ENCODE measurements at regions not wholly inside any gene's neighbourhood (a gene's known extent, or its start where the extent isn't known, plus 50 kb on each side); places are given as distances from the start of the nearest gene placed in this dataset.

DNA sequence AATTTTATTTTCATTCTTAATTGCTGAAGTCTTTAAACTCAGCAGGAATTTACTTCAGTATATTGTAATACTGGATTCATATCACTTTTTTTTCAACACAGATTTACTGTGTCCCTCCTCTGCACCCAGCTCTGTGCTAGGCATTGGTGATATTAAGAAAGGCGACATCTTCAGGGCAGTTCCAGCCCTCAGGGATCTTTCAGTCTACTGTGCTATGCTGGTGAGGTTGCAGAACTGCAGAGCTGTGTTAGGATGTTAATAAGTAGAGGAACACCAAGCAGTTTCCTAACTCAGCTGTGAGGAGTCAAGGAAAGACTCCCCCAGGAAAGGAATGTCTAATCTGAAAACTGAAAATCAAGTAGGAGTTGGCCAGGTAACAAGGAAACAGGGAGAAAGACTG lies 158.2 kb upstream of the NPY start:
- no peak for ATAC-seq (ENCODE audit: low read depth)
- intact Hi-C loops (cut with micrococcal nuclease) (no loop called here), dilution Hi-C loops (cut with HindIII; ENCODE audit: low sequenced_read_pairs, unreplicated experiment) (no loop called here)

More for the DNA sequence above, 158.2 kb upstream of the NPY start:
- no peak overlapping the region for H2AFZ ChIP-seq (replicated peaks; ENCODE audit: low read length, poor library complexity)
- H3K9me3 ChIP-seq (ENCODE audit: control insufficient read depth, insufficient read depth, low read length), result no peaks in the 10 kb centered on the region
- H4K91ac ChIP-seq (ENCODE audit: insufficient read depth, low read depth, low read length), result no peak overlapping the region
- POLR2A ChIA-PET (ENCODE audit: unreplicated experiment), result no interaction called here
- DNase-seq, result no peak
- no peak overlapping the region for H3K18ac ChIP-seq (ENCODE audit: low read depth, low read length)
- H3K79me1 ChIP-seq (ENCODE audit: low read depth in 1 of 2, low read length in 2 of 2), result no peaks in the 10 kb centered on the region
- no peak overlapping the region for H3K9ac ChIP-seq (ENCODE audit: low read depth, low read length)
- no peak overlapping the region for H2BK15ac ChIP-seq (ENCODE audit: low read depth, low read length)
- no peaks in the 10 kb centered on the region for H3K27me3 ChIP-seq (ENCODE audit: control insufficient read depth, insufficient read depth, low read length)
- H3K23ac ChIP-seq (ENCODE audit: low read depth, low read length), result no peak overlapping the region
- no peak overlapping the region for H2BK20ac ChIP-seq (ENCODE audit: low read depth, low read length)
- no peak overlapping the region for H3K56ac ChIP-seq (ENCODE audit: extremely low read depth, insufficient read depth, low read length)
- no peak overlapping the region for H3K4me2 ChIP-seq (ENCODE audit: low read depth, low read length)
- H2BK120ac ChIP-seq (ENCODE audit: low read depth, low read length), result no peak overlapping the region
- no peaks in the 10 kb centered on the region for H3K9me1 ChIP-seq (ENCODE audit: insufficient read depth, low read length)
- H3K27ac ChIP-seq (ENCODE audit: insufficient read depth, low read length), result no peak overlapping the region
- TF ChIP-seq POLR2A (IDR thresholded peaks at IDR 0.05; ENCODE audit: low read depth, low read length) (no peak), CHD1 (IDR thresholded peaks at IDR 0.05; ENCODE audit: low read depth, low read length) (no peak), SMC3 (IDR thresholded peaks at IDR 0.05; ENCODE audit: low read depth, low read length) (no peak), CEBPB (IDR thresholded peaks at IDR 0.05; ENCODE audit: low read depth, low read length) (no peak)
- BruUV-seq (replicated peaks), result no TSS peak
- no peaks in the 10 kb centered on the region for H4K20me1 ChIP-seq (ENCODE audit: insufficient read depth, low read length)
- in situ Hi-C loops (cut with MboI; ENCODE audit: low sequenced_read_pairs), result no loop called here
- H4K5ac ChIP-seq (ENCODE audit: low read depth, low read length), result no peak overlapping the region
- H3K36me3 ChIP-seq (ENCODE audit: control insufficient read depth, insufficient read depth, low read length), result no peaks in the 10 kb centered on the region
- no peaks in the 10 kb centered on the region for H3K4me1 ChIP-seq (ENCODE audit: control insufficient read depth, insufficient read depth, low read length)
- no peak overlapping the region for H4K8ac ChIP-seq (ENCODE audit: low read depth in 2 of 2, low read length in 2 of 2)
- no CpG with 5 or more reads among the region's 1 CpG for WGBS, 2 experiments (ENCODE audit: extremely low coverage in 2 of 2, insufficient read length in 1 of 2)
- H3K4ac ChIP-seq (ENCODE audit: low read depth, low read length), result no peak overlapping the region
- CTCF ChIA-PET, result no interaction called here
- no peak overlapping the region for H2BK5ac ChIP-seq (ENCODE audit: low read depth, low read length, poor library complexity, severe bottlenecking)
- no peak overlapping the region for H2AK5ac ChIP-seq (ENCODE audit: low read depth, low read length)
- H2AK9ac ChIP-seq (replicated peaks; ENCODE audit: low read depth, low read length, poor library complexity), result no peak overlapping the region
- no peak overlapping the region for H3K4me3 ChIP-seq (ENCODE audit: insufficient read depth, low read depth, low read length)
- no peak overlapping the region for H3K14ac ChIP-seq (replicated peaks; ENCODE audit: low read depth, low read length)

Measured in IMR-90 (cell line).